H9 (cell line): ENCODE measurements at regions not wholly inside any gene's neighbourhood (a gene's known extent, or its start where the extent isn't known, plus 50 kb on each side); places are given as distances from the start of the nearest gene placed in this dataset.

ENCODE experiments used
- DNase-seq: peaks from one replicate; pipeline ENCODE4 v3.0.0-alpha.2; 2017
- H2AFZ ChIP-seq: one replicate; pipeline ENCODE4 v1.6.1; 2013; ENCODE audit warnings: mild to moderate bottlenecking, low read length, control low read depth, moderate library complexity
- H2AK5ac ChIP-seq: 2 replicates; pipeline ENCODE4 v1.6.1; 2013; ENCODE audit warnings: low read length, control low read depth, mixed read lengths; ENCODE audit not compliant: insufficient read length
- H2BK120ac ChIP-seq: one replicate; pipeline ENCODE4 v1.6.1; 2013; ENCODE audit warnings: low read depth, mild to moderate bottlenecking, low read length, control low read depth, inconsistent platforms; ENCODE audit not compliant: poor library complexity, severe bottlenecking
- H2BK12ac ChIP-seq: 2 replicates; pipeline ENCODE4 v1.6.1; 2013; ENCODE audit warnings: low read length, control low read depth, mixed read lengths, low read depth; ENCODE audit not compliant: insufficient read length
- H2BK15ac ChIP-seq: 2 replicates; pipeline ENCODE4 v1.6.1; 2013; ENCODE audit warnings: low read depth, low read length, control low read depth
- H2BK20ac ChIP-seq: one replicate; pipeline ENCODE4 v1.6.1; 2013; ENCODE audit warnings: low read depth, mild to moderate bottlenecking, low read length, control low read depth, inconsistent platforms; ENCODE audit not compliant: poor library complexity, severe bottlenecking
- H2BK5ac ChIP-seq: 2 replicates; pipeline ENCODE4 v1.6.1; 2013; ENCODE audit warnings: low read length, control low read depth, mixed read lengths; ENCODE audit not compliant: insufficient read length
- H3K14ac ChIP-seq: 2 replicates; pipeline ENCODE4 v1.6.1; 2013; ENCODE audit warnings: low read length, control low read depth; ENCODE audit not compliant: insufficient read depth
- H3K18ac ChIP-seq: 2 replicates; pipeline ENCODE4 v1.6.1; 2013; ENCODE audit warnings: low read depth, mild to moderate bottlenecking, mixed read lengths, low read length, control low read depth; ENCODE audit not compliant: insufficient read length
- H3K23ac ChIP-seq: 2 replicates; pipeline ENCODE4 v1.6.1; 2013; ENCODE audit warnings: low read length, control low read depth, mixed read lengths, low read depth; ENCODE audit not compliant: insufficient read length
- H3K23me2 ChIP-seq: 2 replicates; pipeline ENCODE4 v1.6.1; 2013; ENCODE audit warnings: low read depth, mild to moderate bottlenecking, mixed read lengths, low read length, control low read depth; ENCODE audit not compliant: insufficient read length, poor library complexity, severe bottlenecking
- H3K27ac ChIP-seq: 2 replicates; pipeline ENCODE4 v1.5.1; 2013; ENCODE audit warnings: low read length, control low read depth, mixed read lengths, low read depth; ENCODE audit not compliant: insufficient read length
- H3K27me3 ChIP-seq: 2 replicates; pipeline ENCODE4 v1.6.1; 2013; ENCODE audit warnings: low read length, control low read depth, inconsistent platforms; ENCODE audit not compliant: insufficient read depth
- H3K4ac ChIP-seq: 2 replicates; pipeline ENCODE4 v1.6.1; 2013; ENCODE audit warnings: low read depth, mild to moderate bottlenecking, control low read depth, inconsistent platforms, low read length, moderate library complexity
- H3K4me1 ChIP-seq: 2 replicates; pipeline ENCODE4 v1.6.1; 2013; ENCODE audit warnings: low read length, control low read depth, inconsistent platforms; ENCODE audit not compliant: insufficient read depth
- H3K4me2 ChIP-seq: 2 replicates; pipeline ENCODE4 v1.6.1; 2013; ENCODE audit warnings: low read length, control low read depth, mixed read lengths; ENCODE audit not compliant: insufficient read length, insufficient read depth
- H3K56ac ChIP-seq: 2 replicates; pipeline ENCODE4 v1.6.1; 2013; ENCODE audit warnings: low read depth, mild to moderate bottlenecking, mixed read lengths, low read length, control low read depth; ENCODE audit not compliant: insufficient read length
- H3K79me1 ChIP-seq: 2 replicates; pipeline ENCODE4 v1.6.1; 2013; ENCODE audit warnings: low read depth, mild to moderate bottlenecking, moderate library complexity, low read length, control low read depth, inconsistent platforms; ENCODE audit not compliant: insufficient read depth, poor library complexity, severe bottlenecking
- H3K79me2 ChIP-seq: 2 replicates; pipeline ENCODE4 v1.6.1; 2013; ENCODE audit warnings: low read length, control low read depth, inconsistent platforms; ENCODE audit not compliant: insufficient read depth
- H3K9ac ChIP-seq: 2 replicates; pipeline ENCODE4 v1.6.1; 2013; ENCODE audit warnings: low read length, control low read depth, mixed read lengths; ENCODE audit not compliant: insufficient read length; ENCODE audit errors: extremely low read depth
- H3K9me3 ChIP-seq: one replicate; pipeline ENCODE4 v1.6.1; 2013; ENCODE audit warnings: low read depth, low read length, inconsistent platforms; ENCODE audit not compliant: control insufficient read depth
- H3T11ph ChIP-seq: one replicate; pipeline ENCODE4 v1.6.1; 2013; ENCODE audit warnings: mild to moderate bottlenecking, low read length, control low read depth, inconsistent platforms
- H4K20me1 ChIP-seq: one replicate; pipeline ENCODE4 v1.6.1; 2013; ENCODE audit not compliant: control insufficient read depth, insufficient read length, insufficient read depth
- H4K5ac ChIP-seq: 2 replicates; pipeline ENCODE4 v1.6.1; 2013; ENCODE audit warnings: low read depth, mild to moderate bottlenecking, mixed read lengths, low read length, control low read depth; ENCODE audit not compliant: insufficient read length
- H4K8ac ChIP-seq: replicated peaks from 2 replicates; pipeline ENCODE4 v1.6.1; 2013; ENCODE audit warnings: low read length, control low read depth, mixed read lengths, low read depth; ENCODE audit not compliant: insufficient read length
- H4K91ac ChIP-seq: 2 replicates; pipeline ENCODE4 v1.6.1; 2013; ENCODE audit warnings: low read depth, mild to moderate bottlenecking, moderate library complexity, mixed read lengths, low read length, control low read depth; ENCODE audit not compliant: insufficient read length
- H3K27ac Mint-ChIP-seq, 3 experiments: 2 replicates in 2 of 3; 3 replicates in 1 of 3; pipeline ENCODE4 v1.8.0; 2020 to 2021; ENCODE audit warnings: mixed read lengths in 3 of 3, mild to moderate bottlenecking in 1 of 3, moderate library complexity in 1 of 3
- H3K27me3 Mint-ChIP-seq: 2 replicates; pipeline ENCODE4 v1.8.0; 2021; ENCODE audit warnings: low read depth, mild to moderate bottlenecking, moderate library complexity, mixed read lengths
- H3K36me3 Mint-ChIP-seq, 3 experiments: 2 replicates in 2 of 3; 3 replicates in 1 of 3; pipeline ENCODE4 v1.8.0; 2020 to 2021; ENCODE audit warnings: low read depth in 3 of 3, mixed read lengths in 3 of 3; ENCODE audit not compliant: insufficient read depth in 1 of 3
- H3K4me1 Mint-ChIP-seq, 2 experiments: 2 replicates each; pipeline ENCODE4 v1.8.0; 2020; ENCODE audit warnings: mixed read lengths in 2 of 2
- H3K4me3 Mint-ChIP-seq, 2 experiments: 2 replicates in 1 of 2; 3 replicates in 1 of 2; pipeline ENCODE4 v1.8.0; 2020 to 2021; ENCODE audit warnings: mild to moderate bottlenecking in 2 of 2, mixed read lengths in 2 of 2, moderate library complexity in 1 of 2
- H3K9me3 Mint-ChIP-seq, 2 experiments: 2 replicates in 1 of 2; 3 replicates in 1 of 2; pipeline ENCODE4 v1.8.0; 2020; ENCODE audit warnings: mild to moderate bottlenecking in 2 of 2, mixed read lengths in 2 of 2, moderate library complexity in 1 of 2
- WGBS: extraction: QIAGEN DNeasy Blood & Tissue Kit; methylation state at CpG from one replicate; pipeline ENCODE4 v1.1.7; 2013; ENCODE audit warnings: missing lambda C conversion rate, low lambda C conversion rate, mixed read lengths; ENCODE audit not compliant: insufficient read length; ENCODE audit errors: extremely low coverage; 5-methylcytosine and 5-hydroxymethylcytosine counted together
- TF ChIP-seq, protein P1 (sequence below): fragments of 200-600 bp; sonication (generic); conservative IDR thresholded peaks from 3 replicates; pipeline ENCODE4 v1.8.0; 2021; ENCODE audit warnings: antibody characterized with exemption, mild to moderate bottlenecking

DNA sequence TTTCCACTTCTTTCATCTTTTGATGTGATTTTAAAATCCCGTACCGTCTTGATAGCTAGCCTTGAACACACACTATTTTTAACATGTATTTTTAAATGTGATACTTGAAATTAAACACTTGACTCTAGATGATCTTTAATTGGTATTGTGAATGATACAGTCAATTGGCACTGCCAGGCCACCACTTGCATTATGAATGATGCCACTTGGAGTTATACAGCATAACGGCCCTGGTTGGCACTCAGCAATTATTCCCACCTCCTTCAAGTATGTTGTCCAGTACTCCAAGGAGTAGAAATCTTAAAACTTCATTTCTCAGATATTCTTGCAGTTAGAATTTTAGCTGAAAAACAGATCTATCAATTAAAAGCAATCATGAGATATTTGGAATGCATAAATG, 62.9 kb downstream of the TENT5A start:
- H3K18ac ChIP-seq = no peak overlapping the region
- no peak for DNase-seq
- H3K4ac ChIP-seq = no peak overlapping the region
- no peak overlapping the region for H2BK5ac ChIP-seq
- peaks cover 6 to 7% of the 10 kb centered on the region in 2 experiments for H3K4me1 Mint-ChIP-seq
- TF ChIP-seq, protein P1, sequence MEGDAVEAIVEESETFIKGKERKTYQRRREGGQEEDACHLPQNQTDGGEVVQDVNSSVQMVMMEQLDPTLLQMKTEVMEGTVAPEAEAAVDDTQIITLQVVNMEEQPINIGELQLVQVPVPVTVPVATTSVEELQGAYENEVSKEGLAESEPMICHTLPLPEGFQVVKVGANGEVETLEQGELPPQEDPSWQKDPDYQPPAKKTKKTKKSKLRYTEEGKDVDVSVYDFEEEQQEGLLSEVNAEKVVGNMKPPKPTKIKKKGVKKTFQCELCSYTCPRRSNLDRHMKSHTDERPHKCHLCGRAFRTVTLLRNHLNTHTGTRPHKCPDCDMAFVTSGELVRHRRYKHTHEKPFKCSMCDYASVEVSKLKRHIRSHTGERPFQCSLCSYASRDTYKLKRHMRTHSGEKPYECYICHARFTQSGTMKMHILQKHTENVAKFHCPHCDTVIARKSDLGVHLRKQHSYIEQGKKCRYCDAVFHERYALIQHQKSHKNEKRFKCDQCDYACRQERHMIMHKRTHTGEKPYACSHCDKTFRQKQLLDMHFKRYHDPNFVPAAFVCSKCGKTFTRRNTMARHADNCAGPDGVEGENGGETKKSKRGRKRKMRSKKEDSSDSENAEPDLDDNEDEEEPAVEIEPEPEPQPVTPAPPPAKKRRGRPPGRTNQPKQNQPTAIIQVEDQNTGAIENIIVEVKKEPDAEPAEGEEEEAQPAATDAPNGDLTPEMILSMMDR = no peak
- H3T11ph ChIP-seq = no peak overlapping the region
- H4K5ac ChIP-seq = no peak overlapping the region
- H4K20me1 ChIP-seq = no peaks in the 10 kb centered on the region
- H3K27ac Mint-ChIP-seq = no peak overlapping the region
- H3K56ac ChIP-seq = no peak overlapping the region
- no peaks in the 10 kb centered on the region for H3K27me3 ChIP-seq
- no peak overlapping the region for H3K23ac ChIP-seq
- no peak overlapping the region for H2BK20ac ChIP-seq
- H3K27ac ChIP-seq = no peak overlapping the region
- H3K4me2 ChIP-seq = no peak overlapping the region
- no peak overlapping the region for H2BK12ac ChIP-seq
- no peak overlapping the region for H3K4me3 Mint-ChIP-seq
- H3K14ac ChIP-seq = no peak overlapping the region
- H3K79me2 ChIP-seq = no peaks in the 10 kb centered on the region
- H3K23me2 ChIP-seq = no peaks in the 10 kb centered on the region
- H2BK120ac ChIP-seq = no peak overlapping the region
- H2BK15ac ChIP-seq = no peak overlapping the region
- no peaks in the 10 kb centered on the region for H3K9me3 ChIP-seq
- no peaks in the 10 kb centered on the region for H3K9me3 Mint-ChIP-seq
- H3K27me3 Mint-ChIP-seq = no peaks in the 10 kb centered on the region
- H3K79me1 ChIP-seq = no peaks in the 10 kb centered on the region
- no CpG with 5 or more reads among the region's 3 CpGs for WGBS
- no peak overlapping the region for H2AFZ ChIP-seq
- no peak overlapping the region for H2AK5ac ChIP-seq
- no peak overlapping the region for H4K8ac ChIP-seq
- H4K91ac ChIP-seq = no peak overlapping the region
- no peak overlapping the region for H3K9ac ChIP-seq
- no peaks in the 10 kb centered on the region for H3K36me3 Mint-ChIP-seq
- no peaks in the 10 kb centered on the region for H3K4me1 ChIP-seq
